ENCODE measurements at regions not wholly inside any gene's neighbourhood (a gene's known extent, or its start where the extent isn't known, plus 50 kb on each side); places are given as distances from the start of the nearest gene placed in this dataset.

- no peak for DNase-seq (ENCODE audit: low read depth)
- no peak for TF ChIP-seq CTCF (IDR thresholded peaks at IDR 0.05; ENCODE audit: insufficient read depth, low read length, severe bottlenecking)
- Histone ChIP-seq H3K27me3 (ENCODE audit: control insufficient read depth, insufficient read depth, low read length) (no peaks in the 10 kb centered on the region), H3K36me3 (ENCODE audit: control insufficient read depth, insufficient read depth, low read length) (no peaks in the 10 kb centered on the region), H3K4me3 (ENCODE audit: low read depth, low read length) (no peak overlapping the region)
- FAIRE-seq: no peak
Observed at GRCh38 chr9:108680946-108681345, 174.8 kb downstream of the ACTL7B start.

- FAIRE-seq: no peak
- no peaks in the 10 kb centered on the region for H3K36me3 ChIP-seq (ENCODE audit: control insufficient read depth, insufficient read depth, low read length)
- no peak for DNase-seq (ENCODE audit: low read depth)
- H3K4me3 ChIP-seq (ENCODE audit: low read depth, low read length): no peak overlapping the region
- no peaks in the 10 kb centered on the region for H3K27me3 ChIP-seq (ENCODE audit: control insufficient read depth, insufficient read depth, low read length)
- TF ChIP-seq CTCF (IDR thresholded peaks at IDR 0.05; ENCODE audit: insufficient read depth, low read length, severe bottlenecking): no peak
Observed at GRCh38 chr9:108677776-108678175, 178.0 kb downstream of the ACTL7B start.

GRCh38 chr9:108676355-108676754, 179.4 kb downstream of the ACTL7B start:
- H3K4me3 ChIP-seq (ENCODE audit: low read depth, low read length): no peak overlapping the region

GRCh38 chr9:108675708-108676107, 180.1 kb downstream of the ACTL7B start:
- TF ChIP-seq CTCF (IDR thresholded peaks at IDR 0.05; ENCODE audit: insufficient read depth, low read length, severe bottlenecking): no peak
- H3K4me3 ChIP-seq (ENCODE audit: low read depth, low read length): no peak overlapping the region
- DNase-seq (ENCODE audit: low read depth) (no peak), FAIRE-seq (no peak)
- H3K27me3 ChIP-seq (ENCODE audit: control insufficient read depth, insufficient read depth, low read length): no peaks in the 10 kb centered on the region
- no peaks in the 10 kb centered on the region for H3K36me3 ChIP-seq (ENCODE audit: control insufficient read depth, insufficient read depth, low read length)

More at GRCh38 chr9:108676355-108676754, 179.4 kb downstream of the ACTL7B start:
- no peak for DNase-seq (ENCODE audit: low read depth)
- FAIRE-seq: no peak
- Histone ChIP-seq H3K36me3 (ENCODE audit: control insufficient read depth, insufficient read depth, low read length) (no peaks in the 10 kb centered on the region), H3K27me3 (ENCODE audit: control insufficient read depth, insufficient read depth, low read length) (no peaks in the 10 kb centered on the region)
- no peak for TF ChIP-seq CTCF (IDR thresholded peaks at IDR 0.05; ENCODE audit: insufficient read depth, low read length, severe bottlenecking)

- peak; percentile 47 for FAIRE-seq
- no peak for DNase-seq (ENCODE audit: low read depth)
- no peak overlapping the region for H3K4me3 ChIP-seq (ENCODE audit: low read depth, low read length)
- TF ChIP-seq CTCF (IDR thresholded peaks at IDR 0.05; ENCODE audit: insufficient read depth, low read length, severe bottlenecking): no peak
- H3K36me3 ChIP-seq (ENCODE audit: control insufficient read depth, insufficient read depth, low read length): no peaks in the 10 kb centered on the region
- no peaks in the 10 kb centered on the region for H3K27me3 ChIP-seq (ENCODE audit: control insufficient read depth, insufficient read depth, low read length)
Observed at GRCh38 chr9:108674766-108675530, 180.8 kb downstream of the ACTL7B start.

GRCh38 chr9:108673386-108673785, 182.4 kb downstream of the ACTL7B start:
- Histone ChIP-seq H3K27me3 (ENCODE audit: control insufficient read depth, insufficient read depth, low read length) (no peaks in the 10 kb centered on the region), H3K36me3 (ENCODE audit: control insufficient read depth, insufficient read depth, low read length) (no peaks in the 10 kb centered on the region), H3K4me3 (ENCODE audit: low read depth, low read length) (no peak overlapping the region)
- TF ChIP-seq CTCF (IDR thresholded peaks at IDR 0.05; ENCODE audit: insufficient read depth, low read length, severe bottlenecking): no peak
- peak; percentile 47 for FAIRE-seq
- DNase-seq (ENCODE audit: low read depth): peak; percentile 91

Data from bronchial epithelial cell (primary cell).